ENCODE measurements at regions not wholly inside any gene's neighbourhood (a gene's known extent, or its start where the extent isn't known, plus 50 kb on each side); places are given as distances from the start of the nearest gene placed in this dataset.

DNA sequence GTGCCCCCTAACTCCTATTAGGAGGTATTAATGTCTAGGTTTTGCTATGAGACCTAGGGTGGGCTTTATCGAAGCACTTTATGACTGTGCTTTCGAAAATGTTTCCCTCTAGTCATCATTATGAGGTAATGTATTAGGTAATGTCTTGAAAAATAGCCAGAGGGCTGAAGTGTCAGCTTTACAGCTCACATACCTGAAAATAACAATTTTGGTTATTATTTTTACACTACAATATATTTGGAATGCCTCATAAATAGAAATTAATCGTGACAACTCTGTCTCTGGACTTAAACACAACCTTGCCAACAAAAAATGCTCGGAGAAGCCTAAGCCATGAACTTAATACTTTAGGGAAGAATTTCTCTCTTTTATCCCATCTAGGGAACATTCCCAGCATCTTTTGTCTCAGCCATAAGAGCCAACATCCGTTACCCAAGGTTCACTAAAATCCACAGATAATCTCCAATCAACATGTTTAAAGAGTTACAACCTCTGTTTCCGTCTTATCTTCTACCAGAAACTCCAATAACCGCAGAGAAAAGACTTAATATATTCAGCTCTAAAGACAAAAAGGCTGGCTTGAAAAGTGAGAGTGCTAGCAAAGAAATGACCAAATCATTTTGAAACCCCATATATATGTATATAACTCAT is 130.9 kb upstream of the RND3 start:
- TF ChIP-seq EZH2phosphoT487 (IDR thresholded peaks at IDR 0.05; ENCODE audit: insufficient read depth, low read depth) (no peak), EZH2 (IDR thresholded peaks at IDR 0.05; ENCODE audit: insufficient read depth, poor library complexity, severe bottlenecking) (no peak)
